GM19240 (cell line): ENCODE measurements at regions not wholly inside any gene's neighbourhood (a gene's known extent, or its start where the extent isn't known, plus 50 kb on each side); places are given as distances from the start of the nearest gene placed in this dataset.

Experiments used
- DNase-seq: peaks from one replicate; pipeline ENCODE4 v3.0.0; 2011; ENCODE audit warnings: low spot score; ENCODE audit not compliant: insufficient read length

DNA sequence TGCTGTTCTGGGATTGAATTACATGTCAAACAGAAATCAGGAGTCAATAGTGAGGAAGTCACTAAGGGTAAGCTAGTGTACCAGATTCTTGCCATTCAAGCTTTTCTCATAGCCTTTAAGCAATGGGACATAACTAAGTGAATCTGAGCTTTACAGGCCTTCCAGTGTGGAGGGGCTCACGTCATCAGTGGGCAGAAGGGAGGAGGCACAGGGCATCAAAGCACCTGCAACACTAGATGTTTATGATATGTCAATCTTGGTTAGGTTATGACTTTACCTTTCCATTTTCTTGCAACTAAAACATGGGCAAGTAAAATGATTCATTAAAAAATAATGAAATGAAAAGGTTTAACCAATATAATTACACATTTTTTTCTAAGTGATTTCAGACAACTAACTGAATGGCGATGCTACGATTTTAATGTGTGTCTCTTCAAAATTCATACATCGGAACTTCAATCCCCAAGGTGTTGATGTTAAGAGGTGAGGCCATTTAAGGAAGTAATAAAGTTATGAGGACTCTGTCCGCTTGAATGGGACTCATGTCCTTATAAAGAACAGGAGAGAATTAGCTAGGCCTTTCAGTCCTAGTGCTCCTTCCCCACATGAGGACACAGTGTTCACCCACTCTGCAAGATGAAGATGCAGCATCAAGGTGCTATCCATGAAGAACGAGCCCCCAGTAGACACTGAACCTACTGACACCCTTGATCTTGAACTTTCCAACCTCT is 1169.2 kb upstream of the NXPH2 start:
- no peak for DNase-seq

DNA sequence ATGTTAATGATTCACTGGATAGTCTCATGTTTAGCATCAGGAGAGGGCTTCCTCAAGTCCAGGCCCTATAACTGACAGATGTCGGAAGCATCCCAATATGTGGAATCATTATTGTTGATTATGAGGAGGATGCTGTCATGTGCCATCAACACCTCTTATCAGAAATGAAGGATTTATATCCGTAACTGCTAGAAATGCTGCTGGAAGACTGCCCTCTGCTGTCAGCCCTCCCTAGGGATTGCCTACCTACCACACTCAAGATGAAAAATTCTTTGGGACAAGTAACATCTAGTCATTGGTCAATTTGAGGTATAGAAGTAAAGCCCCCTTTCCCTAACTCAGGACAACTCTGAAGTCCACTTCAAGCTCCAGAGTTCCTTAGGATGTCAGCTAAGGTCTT is 1166.5 kb upstream of the NXPH2 start:
- DNase-seq, result no peak

DNA sequence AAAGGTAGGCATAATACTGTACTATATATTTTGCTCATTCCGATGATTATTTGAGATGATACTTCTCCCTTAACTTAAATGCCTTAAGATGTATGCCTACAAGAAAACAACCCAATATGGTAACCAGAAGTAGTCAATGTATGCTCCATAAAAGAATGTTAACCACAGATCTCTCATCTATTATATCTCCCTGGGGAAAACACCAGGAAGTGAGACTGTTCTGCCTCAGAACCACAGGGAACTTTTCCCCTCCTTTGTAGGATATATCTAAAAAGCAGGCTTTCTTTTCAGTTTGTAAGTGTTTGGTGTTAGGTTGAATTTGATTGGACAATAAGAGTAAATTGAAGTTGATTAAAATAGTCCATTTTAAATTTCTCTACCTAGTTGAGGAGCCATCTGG is 1160.5 kb upstream of the NXPH2 start:
- no peak for DNase-seq

GRCh38 chr2:139925903-139926302 is 1145.7 kb upstream of the NXPH2 start:
- no peak for DNase-seq

- no peak for DNase-seq
Observed at GRCh38 chr2:139924070-139924469, 1143.9 kb upstream of the NXPH2 start.

DNA sequence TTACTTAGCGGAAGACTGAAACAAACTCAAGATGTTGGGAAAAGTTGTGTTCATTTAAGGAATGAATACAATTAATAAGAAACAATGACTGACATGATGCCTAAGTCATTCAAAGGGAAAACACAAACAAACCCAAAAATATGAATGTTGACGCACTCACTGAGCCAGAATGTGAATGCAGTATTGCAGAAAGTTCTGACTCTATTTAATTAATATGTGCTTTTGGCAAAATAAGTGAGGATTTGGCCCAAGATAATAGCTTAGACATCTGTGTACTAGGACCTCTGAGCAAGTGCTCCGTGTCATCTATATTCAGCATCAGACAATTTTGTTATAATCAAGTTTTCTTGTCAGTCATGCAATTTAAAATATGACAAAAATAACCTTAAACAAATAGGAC is 1138.8 kb upstream of the NXPH2 start:
- no peak for DNase-seq

DNA sequence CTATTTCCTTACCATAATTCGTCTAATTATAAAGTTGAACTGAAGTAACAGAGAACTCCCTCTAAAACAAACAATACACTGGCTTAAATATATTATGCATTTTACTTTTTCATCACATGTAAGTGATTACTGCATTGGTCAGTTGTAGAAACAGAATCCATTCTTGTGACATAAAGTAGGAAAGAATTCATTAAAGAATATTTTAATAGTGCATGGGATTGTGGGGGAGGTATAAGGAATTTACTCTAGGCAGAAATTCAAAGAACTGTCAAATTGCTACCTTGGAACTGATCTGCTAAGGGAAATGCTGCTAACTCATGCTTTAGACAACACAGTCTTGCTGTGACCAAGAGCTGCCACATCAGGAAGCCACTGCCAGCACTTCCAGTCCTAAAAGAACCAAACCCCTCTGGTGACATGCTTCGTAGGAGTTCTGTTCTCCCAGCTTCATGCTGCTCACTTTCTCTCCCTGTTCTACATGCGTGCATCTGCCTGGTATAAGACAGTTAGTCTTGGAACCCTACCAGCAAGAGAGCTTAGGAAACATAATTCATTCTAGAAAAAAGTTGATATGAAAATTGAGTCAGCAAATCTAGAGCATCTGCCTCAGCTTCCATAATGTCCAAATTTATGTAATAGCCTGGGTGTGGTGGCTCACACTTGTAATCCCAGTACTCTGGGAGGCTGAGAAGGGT is 1137.6 kb upstream of the NXPH2 start:
- no peak for DNase-seq

GRCh38 chr2:139916822-139917221 is 1136.6 kb upstream of the NXPH2 start:
- DNase-seq, result no peak

GRCh38 chr2:139911160-139911559 is 1131.0 kb upstream of the NXPH2 start:
- no peak for DNase-seq

DNA sequence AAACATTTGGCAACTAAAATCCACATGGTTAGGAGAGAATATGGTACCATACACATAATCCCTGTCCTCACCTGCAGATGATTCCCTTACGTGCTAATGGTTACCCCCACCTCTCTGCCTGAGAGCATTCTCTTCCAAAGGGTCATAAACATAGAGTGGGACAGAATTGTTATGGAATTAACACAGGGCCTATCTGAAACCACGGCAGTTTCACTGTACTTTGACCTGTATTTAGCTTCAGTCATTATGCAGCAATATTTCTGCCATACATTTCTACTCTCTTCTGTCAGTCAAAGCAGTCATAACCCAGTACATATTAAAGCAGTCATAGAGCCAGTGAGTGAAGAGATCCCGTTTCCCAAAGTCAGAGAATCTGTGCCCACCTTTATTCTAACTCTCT is 1128.9 kb upstream of the NXPH2 start:
- DNase-seq, result no peak

DNA sequence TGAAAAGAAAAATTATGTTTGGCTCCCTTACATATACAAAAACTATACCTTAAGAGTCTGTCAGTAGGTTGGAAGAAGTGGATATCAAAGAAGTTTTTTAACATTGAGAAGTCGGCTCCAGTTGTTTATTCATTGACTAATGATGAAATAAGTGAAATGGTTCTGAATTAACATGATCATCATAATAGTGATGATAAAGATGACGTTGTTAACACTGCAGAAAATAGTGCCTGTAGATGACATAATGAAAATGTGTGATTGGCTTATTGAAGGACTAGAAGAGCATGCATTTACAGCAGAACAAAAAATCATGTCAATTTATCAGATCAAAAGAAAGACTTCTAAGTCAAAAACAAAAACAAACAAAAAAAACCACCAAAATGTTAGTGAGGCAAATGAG is 1125.4 kb upstream of the NXPH2 start:
- no peak for DNase-seq

- DNase-seq, result no peak
Observed at GRCh38 chr2:139891636-139892035, 1111.4 kb upstream of the NXPH2 start.

- DNase-seq, result no peak
Observed at GRCh38 chr2:139885921-139886498, 1105.8 kb upstream of the NXPH2 start.

DNA sequence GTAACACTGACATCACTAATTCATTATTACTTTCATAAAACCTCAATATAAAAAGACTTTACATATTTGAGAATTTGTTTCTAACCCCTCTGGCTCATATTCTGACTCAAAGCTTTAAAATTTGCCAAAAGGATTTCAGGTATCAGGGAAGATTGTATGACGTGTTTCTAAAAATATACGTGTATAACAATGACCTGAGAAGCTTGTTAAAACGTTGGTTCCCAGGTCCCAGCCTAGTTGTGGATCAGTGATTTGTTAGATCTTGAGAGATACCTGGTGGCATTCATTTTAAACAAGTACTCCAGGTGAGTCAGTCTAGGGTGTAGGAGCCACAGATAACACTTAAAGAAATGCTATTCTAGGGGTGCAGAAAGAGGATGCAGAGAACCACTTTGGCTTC is 1096.8 kb upstream of the NXPH2 start:
- DNase-seq, result no peak

DNA sequence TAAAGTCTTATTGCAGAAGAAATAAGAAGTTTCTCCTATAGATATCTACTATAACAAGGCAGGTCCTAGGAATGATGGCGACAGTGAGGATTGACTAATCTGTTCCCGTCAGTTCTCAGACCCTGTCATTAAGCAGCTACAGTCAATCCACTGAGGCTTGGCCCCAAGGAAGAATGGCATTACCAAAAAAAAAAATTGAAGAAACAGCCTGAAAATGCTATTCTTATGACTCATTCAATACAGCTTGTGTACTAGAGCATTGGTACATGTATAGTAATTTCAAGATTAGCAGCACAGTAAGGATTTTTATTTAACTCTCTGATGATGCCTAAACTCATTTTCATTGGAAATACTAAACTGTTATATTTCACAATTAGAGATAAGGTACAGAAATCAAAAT is 1096.1 kb upstream of the NXPH2 start:
- DNase-seq, result no peak

GRCh38 chr2:139872503-139872902 is 1092.3 kb upstream of the NXPH2 start:
- DNase-seq, result no peak

GRCh38 chr2:139872032-139872431 is 1091.8 kb upstream of the NXPH2 start:
- no peak for DNase-seq

DNA sequence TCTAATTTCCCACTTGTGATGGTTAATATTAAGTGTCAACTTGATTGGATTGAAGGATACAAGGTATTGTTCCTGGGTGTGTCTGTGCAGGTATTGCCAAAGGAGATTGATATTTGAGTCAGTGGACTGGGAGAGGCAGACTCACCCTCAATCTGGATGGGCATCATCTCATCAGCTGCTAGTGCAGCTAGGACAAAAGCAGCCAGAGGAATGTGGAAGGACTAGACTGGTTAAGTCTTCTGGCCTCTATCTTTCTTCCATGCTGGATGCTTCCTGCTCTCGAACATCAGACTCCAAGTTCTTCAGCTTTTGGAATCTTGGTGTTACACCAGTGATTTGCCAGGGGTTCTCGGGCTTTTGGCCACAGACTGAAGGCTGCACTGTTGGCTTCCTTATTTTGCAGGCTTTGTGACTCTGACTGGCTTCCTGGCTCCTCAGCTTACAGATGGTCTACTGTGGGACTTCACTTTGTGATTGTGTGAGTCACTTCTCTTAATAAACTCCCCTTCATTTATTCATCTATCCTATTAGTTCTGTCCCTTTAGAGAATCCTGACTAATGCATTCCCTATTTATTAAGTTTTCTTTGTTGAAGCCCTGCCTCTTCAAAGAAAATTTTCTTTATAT is 1087.5 kb upstream of the NXPH2 start:
- no peak for DNase-seq

GRCh38 chr2:139864821-139865302 is 1084.7 kb upstream of the NXPH2 start:
- no peak for DNase-seq

DNA sequence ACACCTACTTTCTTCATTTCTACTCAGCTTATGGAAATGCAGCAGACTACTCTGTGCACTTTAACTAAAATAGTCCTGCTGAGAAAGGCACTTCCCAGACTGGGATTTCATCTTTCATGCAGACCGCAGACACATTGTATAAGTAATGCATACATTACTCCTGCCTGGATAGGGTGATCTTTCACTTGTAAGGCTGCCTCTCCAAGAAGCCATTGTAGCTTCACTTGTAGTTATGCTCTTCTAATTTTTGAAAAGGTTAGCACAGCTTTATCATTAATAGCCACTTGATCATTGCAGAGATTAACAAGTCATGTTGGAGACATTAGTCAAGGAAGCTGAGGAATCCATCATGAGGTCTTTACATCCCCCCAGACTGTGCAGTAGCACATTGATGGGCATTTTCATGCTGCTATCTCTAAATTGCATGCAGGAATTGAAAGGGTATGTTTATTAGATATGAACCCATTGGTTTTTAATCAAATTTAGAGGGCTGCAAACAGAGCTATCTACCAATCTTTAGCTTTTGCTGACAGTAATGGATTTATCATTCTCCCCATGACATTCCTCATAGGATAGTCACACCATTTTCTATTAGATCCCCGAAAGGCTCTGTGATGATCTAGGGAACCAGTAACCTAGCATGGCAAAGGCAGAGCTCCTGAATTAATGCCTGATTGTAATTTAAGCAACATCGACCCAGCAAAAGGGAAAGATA is 1074.7 kb upstream of the NXPH2 start:
- no peak for DNase-seq

DNA sequence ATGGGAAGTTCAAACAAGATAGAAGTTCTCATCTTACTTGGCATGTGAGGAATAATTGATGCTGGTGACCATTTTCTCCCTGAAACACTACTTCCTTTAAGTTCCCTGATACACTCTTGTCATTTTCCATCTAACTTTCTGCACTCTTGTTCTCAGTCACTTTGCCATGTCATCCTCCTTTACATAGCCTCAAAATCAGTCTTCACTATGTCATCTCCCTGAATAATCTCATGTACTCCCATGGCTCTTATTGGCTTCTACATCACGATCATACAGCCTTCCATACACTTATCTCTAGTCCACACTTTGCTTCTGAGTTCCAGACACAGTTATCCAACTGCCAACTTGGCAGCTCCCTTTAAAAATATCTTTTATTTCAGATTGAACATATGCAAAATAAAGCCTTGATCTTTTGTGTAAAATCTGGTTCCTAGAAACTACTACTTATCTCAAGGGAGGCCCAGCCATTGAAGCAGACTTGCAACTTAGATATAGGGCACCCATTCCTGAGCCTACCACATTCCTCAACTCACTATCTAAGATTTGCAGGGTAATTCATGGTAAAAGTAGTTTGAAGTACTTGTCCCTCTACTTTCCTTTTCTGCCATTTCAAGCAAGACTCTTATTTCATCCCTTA is 1070.2 kb upstream of the NXPH2 start:
- DNase-seq, result no peak
